A549 (cell line): ENCODE measurements at regions not wholly inside any gene's neighbourhood (a gene's known extent, or its start where the extent isn't known, plus 50 kb on each side); places are given as distances from the start of the nearest gene placed in this dataset.

Experiments used
- ATAC-seq, 2 experiments: fragments of 200-7000 bp in 1 of 2; fragments of >200 bp in 1 of 2; cut with Nextera tagmentation in 1 of 2; cut with Tn5 transposase in 1 of 2; 3 replicates each; pipeline versions ENCODE4 v1.8.0 to v1.9.1; 2018 to 2020; ENCODE audit warnings: mild to moderate bottlenecking in 1 of 2, moderate library complexity in 1 of 2
- CTCF ChIA-PET: fragments of 300-600 bp; sonication (Branson Sonifier 250); formaldehyde crosslinking; extraction: SDS; loops from one replicate; lab custom pipeline; 2021; ENCODE audit warnings: antibody characterized with exemption, inconsistent platforms; lab: Yijun Ruan, JAX
- POLR2A ChIA-PET: fragments of 350-600 bp; formaldehyde crosslinking; extraction: SDS; loops from one replicate; lab custom pipeline; 2021; ENCODE audit warnings: antibody characterized with exemption, inconsistent platforms; lab: Yijun Ruan, JAX
- DNase-seq, 2 experiments: peaks; one replicate each; pipeline versions ENCODE4 v3.0.0 to v3.0.0-alpha.2; 2011 to 2016; ENCODE audit warnings: low read depth in 1 of 2, low spot score in 1 of 2
- FAIRE-seq: peaks from 2 replicates; lab custom pipeline; 2011; peaks lifted over from hg19 to GRCh38; lab: Jason Lieb, UNC
- H3K27ac ChIP-seq, 2 experiments: fragments of >200 bp; sonication (Bioruptor Twin); formaldehyde crosslinking; 3 replicates each; pipeline ENCODE4 v1.5.1; 2016 to 2017
- H3K4me1 ChIP-seq: fragments of >200 bp; sonication (Bioruptor Twin); formaldehyde crosslinking; 3 replicates; pipeline ENCODE4 v1.6.1; 2016
- H3K4me2 ChIP-seq: fragments of >200 bp; sonication (Bioruptor Twin); formaldehyde crosslinking; 3 replicates; pipeline ENCODE4 v1.6.1; 2016
- H3K4me3 ChIP-seq: fragments of >200 bp; sonication (Bioruptor Twin); formaldehyde crosslinking; 3 replicates; pipeline ENCODE4 v1.5.1; 2016
- H3K9me3 ChIP-seq: fragments of >200 bp; sonication (Bioruptor Twin); formaldehyde crosslinking; 3 replicates; pipeline ENCODE4 v1.6.1; 2016
- BHLHE40 ChIP-seq: IDR thresholded peaks from 2 replicates; pipeline ENCODE4 v1.6.1; 2012; ENCODE audit warnings: low read depth, low read length, inconsistent platforms
- FOSL2 ChIP-seq, 2 experiments: fragments of 450-650 bp in 1 of 2; fragments of >200 bp in 1 of 2; sonication (Bioruptor Twin) in 1 of 2; formaldehyde crosslinking; IDR thresholded peaks; 2 replicates each; pipeline versions ENCODE4 v1.5.0 to v1.6.1; 2016 to 2020; ENCODE audit warnings: mild to moderate bottlenecking in 1 of 2, moderate library complexity in 1 of 2
- GATA3 ChIP-seq: IDR thresholded peaks from 2 replicates; pipeline ENCODE4 v1.6.1; 2012; ENCODE audit warnings: borderline replicate concordance
- HDAC2 ChIP-seq: fragments of 200-600 bp; sonication (generic); IDR thresholded peaks from 2 replicates; pipeline ENCODE4 v1.6.1; 2016
- HMGXB4 ChIP-seq: fragments of 250-450 bp; sonication (Bioruptor Pico); IDR thresholded peaks from 2 replicates; pipeline ENCODE4 v1.5.0; 2021; ENCODE audit warnings: mild to moderate bottlenecking, moderate library complexity, borderline replicate concordance
- JUNB ChIP-seq: fragments of >200 bp; sonication (Bioruptor Twin); formaldehyde crosslinking; IDR thresholded peaks from 2 replicates; pipeline ENCODE4 v1.6.1; 2016
- KDM1A ChIP-seq: fragments of 200-600 bp; sonication (generic); IDR thresholded peaks from 2 replicates; pipeline ENCODE4 v1.6.1; 2016; ENCODE audit warnings: low read depth, mild to moderate bottlenecking
- MAFK ChIP-seq: fragments of 450-650 bp; IDR thresholded peaks from 2 replicates; pipeline ENCODE4 v1.6.1; 2014; ENCODE audit not compliant: partially characterized antibody
- MAZ ChIP-seq: fragments of 150-350 bp; IDR thresholded peaks from 2 replicates; pipeline ENCODE4 v1.6.1; 2014; ENCODE audit warnings: antibody characterized with exemption, low read depth, low read length, borderline replicate concordance
- PHF8 ChIP-seq: fragments of 200-600 bp; sonication (generic); IDR thresholded peaks from 2 replicates; pipeline ENCODE4 v1.6.1; 2016; ENCODE audit warnings: low read depth, mild to moderate bottlenecking, antibody characterized with exemption, moderate library complexity, borderline replicate concordance
- RCOR1 ChIP-seq: fragments of 150-350 bp; IDR thresholded peaks from 2 replicates; pipeline ENCODE4 v1.6.1; 2014; ENCODE audit warnings: antibody characterized with exemption, low read length, low read depth
- ZSCAN20 ChIP-seq: fragments of 250-450 bp; sonication (Bioruptor Pico); IDR thresholded peaks from 2 replicates; pipeline ENCODE4 v1.8.0; 2022; ENCODE audit warnings: mild to moderate bottlenecking, moderate library complexity
- WGBS: methylation state at CpG from one replicate; pipeline ENCODE4 v1.1.6; 2017; ENCODE audit errors: missing lambda C conversion rate; 5-methylcytosine and 5-hydroxymethylcytosine counted together
- TF ChIP-seq, protein P1 (sequence below): fragments of 450-650 bp; IDR thresholded peaks from 2 replicates; pipeline ENCODE4 v1.6.1; 2014; ENCODE audit warnings: antibody characterized with exemption
- TF ChIP-seq, protein P2 (sequence below): fragments of 200-600 bp; sonication (generic); IDR thresholded peaks from 2 replicates; pipeline ENCODE4 v1.6.1; 2016; ENCODE audit warnings: antibody characterized with exemption, mild to moderate bottlenecking, moderate library complexity
- TF ChIP-seq, protein P3 (sequence below): IDR thresholded peaks from 2 replicates; pipeline ENCODE4 v1.6.1; 2012

GRCh38 chr1:184826001-184826400, 71.3 kb upstream of the EDEM3 start:
- no peak overlapping the region for H3K4me2 ChIP-seq
- 70% methylated on average over 5 of the region's 5 CpGs for WGBS
- ChIA-PET POLR2A (no interaction called here), CTCF (no interaction called here)
- no peak for DNase-seq
- ATAC-seq, result no peak
- peaks cover 9% of the 10 kb centered on the region for H3K4me1 ChIP-seq
- FAIRE-seq, result no peak
- no peaks in the 10 kb centered on the region for H3K9me3 ChIP-seq
- no peak overlapping the region for H3K27ac ChIP-seq
- TF ChIP-seq PHF8 (no peak), ZSCAN20 (CRISPR knock-in tag) (no peak), GATA3 (no peak), HDAC2 (no peak), MAZ (no peak), FOSL2 (IDR thresholded peaks at IDR 0.05) (no peak), FOSL2 (CRISPR knock-in tag; IDR thresholded peaks at IDR 0.05) (no peak), KDM1A (no peak)
- no peak overlapping the region for H3K4me3 ChIP-seq

- ChIA-PET CTCF (no interaction called here), POLR2A (no interaction called here)
- Histone ChIP-seq H3K9me3 (no peaks in the 10 kb centered on the region), H3K27ac (no peak overlapping the region), H3K4me3 (no peak overlapping the region), H3K4me2 (no peak overlapping the region), H3K4me1 (peaks cover 9% of the 10 kb centered on the region)
- TF ChIP-seq JUNB, result no peak
- TF ChIP-seq, protein P1, sequence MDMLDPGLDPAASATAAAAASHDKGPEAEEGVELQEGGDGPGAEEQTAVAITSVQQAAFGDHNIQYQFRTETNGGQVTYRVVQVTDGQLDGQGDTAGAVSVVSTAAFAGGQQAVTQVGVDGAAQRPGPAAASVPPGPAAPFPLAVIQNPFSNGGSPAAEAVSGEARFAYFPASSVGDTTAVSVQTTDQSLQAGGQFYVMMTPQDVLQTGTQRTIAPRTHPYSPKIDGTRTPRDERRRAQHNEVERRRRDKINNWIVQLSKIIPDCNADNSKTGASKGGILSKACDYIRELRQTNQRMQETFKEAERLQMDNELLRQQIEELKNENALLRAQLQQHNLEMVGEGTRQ, result no peak
- no peak for ATAC-seq
- no peak for DNase-seq
- FAIRE-seq, result no peak
- WGBS, result 14% methylated on average over 1 of the region's 1 CpG
Observed at GRCh38 chr1:184825571-184825970, 70.9 kb upstream of the EDEM3 start.

DNA sequence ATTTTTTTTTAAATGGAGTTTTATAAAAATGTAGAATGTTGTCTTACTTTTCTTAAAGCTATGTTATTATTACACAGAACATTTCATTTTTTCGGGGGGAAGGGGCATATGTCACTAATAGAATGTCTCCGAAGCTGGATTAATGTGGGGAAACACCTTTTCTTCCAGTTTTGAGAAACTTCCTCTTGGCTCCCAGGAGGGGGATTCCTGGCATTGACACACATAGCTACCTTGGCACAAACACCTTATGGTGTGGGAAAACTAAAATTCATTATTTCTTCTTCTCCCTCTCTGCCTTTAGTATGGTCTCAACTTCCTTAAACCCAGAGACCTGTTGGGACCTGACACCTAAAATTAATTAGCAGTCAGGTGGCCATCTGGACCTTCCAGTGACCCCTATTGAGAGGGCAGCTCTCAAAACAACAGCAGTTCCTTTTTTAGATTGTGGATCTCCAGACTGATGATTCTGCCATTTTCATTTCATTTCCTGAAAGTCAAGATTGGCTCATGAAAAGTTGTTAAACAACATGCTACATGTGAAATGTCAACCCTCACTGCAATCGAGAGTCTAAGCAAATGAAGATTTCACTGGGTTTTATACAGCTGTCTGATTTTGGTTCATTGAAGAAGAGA, 70.1 kb upstream of the EDEM3 start:
- CTCF ChIA-PET, result no interaction called here
- POLR2A ChIA-PET, result no interaction called here
- no peak for ATAC-seq
- Histone ChIP-seq H3K9me3 (no peaks in the 10 kb centered on the region), H3K27ac (no peak overlapping the region), H3K4me3 (no peak overlapping the region), H3K4me2 (no peak overlapping the region), H3K4me1 (peaks cover 9% of the 10 kb centered on the region)
- no peak for FAIRE-seq
- 10% methylated on average over 3 of the region's 3 CpGs for WGBS
- DNase-seq, result no peak
- TF ChIP-seq RCOR1 (no peak), BHLHE40 (no peak), MAFK (no peak), HMGXB4 (CRISPR knock-in tag) (no peak)
- TF ChIP-seq, protein P2, sequence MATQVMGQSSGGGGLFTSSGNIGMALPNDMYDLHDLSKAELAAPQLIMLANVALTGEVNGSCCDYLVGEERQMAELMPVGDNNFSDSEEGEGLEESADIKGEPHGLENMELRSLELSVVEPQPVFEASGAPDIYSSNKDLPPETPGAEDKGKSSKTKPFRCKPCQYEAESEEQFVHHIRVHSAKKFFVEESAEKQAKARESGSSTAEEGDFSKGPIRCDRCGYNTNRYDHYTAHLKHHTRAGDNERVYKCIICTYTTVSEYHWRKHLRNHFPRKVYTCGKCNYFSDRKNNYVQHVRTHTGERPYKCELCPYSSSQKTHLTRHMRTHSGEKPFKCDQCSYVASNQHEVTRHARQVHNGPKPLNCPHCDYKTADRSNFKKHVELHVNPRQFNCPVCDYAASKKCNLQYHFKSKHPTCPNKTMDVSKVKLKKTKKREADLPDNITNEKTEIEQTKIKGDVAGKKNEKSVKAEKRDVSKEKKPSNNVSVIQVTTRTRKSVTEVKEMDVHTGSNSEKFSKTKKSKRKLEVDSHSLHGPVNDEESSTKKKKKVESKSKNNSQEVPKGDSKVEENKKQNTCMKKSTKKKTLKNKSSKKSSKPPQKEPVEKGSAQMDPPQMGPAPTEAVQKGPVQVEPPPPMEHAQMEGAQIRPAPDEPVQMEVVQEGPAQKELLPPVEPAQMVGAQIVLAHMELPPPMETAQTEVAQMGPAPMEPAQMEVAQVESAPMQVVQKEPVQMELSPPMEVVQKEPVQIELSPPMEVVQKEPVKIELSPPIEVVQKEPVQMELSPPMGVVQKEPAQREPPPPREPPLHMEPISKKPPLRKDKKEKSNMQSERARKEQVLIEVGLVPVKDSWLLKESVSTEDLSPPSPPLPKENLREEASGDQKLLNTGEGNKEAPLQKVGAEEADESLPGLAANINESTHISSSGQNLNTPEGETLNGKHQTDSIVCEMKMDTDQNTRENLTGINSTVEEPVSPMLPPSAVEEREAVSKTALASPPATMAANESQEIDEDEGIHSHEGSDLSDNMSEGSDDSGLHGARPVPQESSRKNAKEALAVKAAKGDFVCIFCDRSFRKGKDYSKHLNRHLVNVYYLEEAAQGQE, result no peak
- TF ChIP-seq, protein P3, sequence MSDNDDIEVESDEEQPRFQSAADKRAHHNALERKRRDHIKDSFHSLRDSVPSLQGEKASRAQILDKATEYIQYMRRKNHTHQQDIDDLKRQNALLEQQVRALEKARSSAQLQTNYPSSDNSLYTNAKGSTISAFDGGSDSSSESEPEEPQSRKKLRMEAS, result no peak
